ENCODE measurements at regions not wholly inside any gene's neighbourhood (a gene's known extent, or its start where the extent isn't known, plus 50 kb on each side); places are given as distances from the start of the nearest gene placed in this dataset.

GRCh38 chr7:156232931-156233705, 407.5 kb upstream of the RNF32 start:
- Mint-ChIP-seq H3K4me3 (no peak overlapping the region), H3K27ac (no peak overlapping the region), H3K4me1 (no peaks in the 10 kb centered on the region), H3K9me3 (no peaks in the 10 kb centered on the region), H3K36me3 (peaks cover 0 to 4% (median 0%) of the 10 kb centered on the region in 3 donors), H3K27me3 (no peaks in the 10 kb centered on the region)
- Histone ChIP-seq H3K36me3 (ENCODE audit: insufficient read depth, low read length) (no peaks in the 10 kb centered on the region), H3K9me3 (ENCODE audit: low read length) (no peaks in the 10 kb centered on the region), H3K4me3 (ENCODE audit: low read length) (no peak overlapping the region), H3K27ac (ENCODE audit: low read depth, low read length) (no peak overlapping the region), H3K4me1 (ENCODE audit: insufficient read depth, low read length) (no peaks in the 10 kb centered on the region), H3K27me3 (ENCODE audit: insufficient read depth, low read length, poor library complexity, severe bottlenecking) (no peaks in the 10 kb centered on the region)
- ChIA-PET POLR2A (no interaction called here), CTCF (no interaction called here)
- no peak for DNase-seq

- no peak for DNase-seq
- no peaks in the 10 kb centered on the region for H3K4me1 ChIP-seq (ENCODE audit: insufficient read depth, low read length)
Measured at GRCh38 chr7:156230576-156230975, 410.0 kb upstream of the RNF32 start.

GRCh38 chr7:156224833-156225225, 412.6 kb upstream of the SHH start:
- Histone ChIP-seq H3K27ac (ENCODE audit: low read depth, low read length) (no peak overlapping the region), H3K4me1 (ENCODE audit: insufficient read depth, low read length) (no peaks in the 10 kb centered on the region), H3K4me3 (ENCODE audit: low read length) (no peak overlapping the region), H3K27me3 (ENCODE audit: insufficient read depth, low read length, poor library complexity, severe bottlenecking) (no peaks in the 10 kb centered on the region), H3K9me3 (ENCODE audit: low read length) (no peaks in the 10 kb centered on the region), H3K36me3 (ENCODE audit: insufficient read depth, low read length) (no peaks in the 10 kb centered on the region)
- Mint-ChIP-seq H3K27ac (no peak overlapping the region), H3K9me3 (peaks cover 0 to 3% (median 0%) of the 10 kb centered on the region in 5 donors), H3K4me3 (no peak overlapping the region), H3K27me3 (peaks cover 3 to 5% of the 10 kb centered on the region in 2 donors), H3K4me1 (no peaks in the 10 kb centered on the region), H3K36me3 (no peaks in the 10 kb centered on the region)
- no peak for DNase-seq
- ChIA-PET POLR2A (no interaction called here), CTCF (no interaction called here)

More at GRCh38 chr7:156230576-156230975, 410.0 kb upstream of the RNF32 start:
- Histone ChIP-seq H3K36me3 (ENCODE audit: insufficient read depth, low read length) (no peaks in the 10 kb centered on the region), H3K27me3 (ENCODE audit: insufficient read depth, low read length, poor library complexity, severe bottlenecking) (no peaks in the 10 kb centered on the region), H3K9me3 (ENCODE audit: low read length) (no peaks in the 10 kb centered on the region), H3K4me3 (ENCODE audit: low read length) (no peak overlapping the region), H3K27ac (ENCODE audit: low read depth, low read length) (no peak overlapping the region)
- Mint-ChIP-seq H3K27me3 (no peaks in the 10 kb centered on the region), H3K9me3 (peaks cover 0 to 3% (median 0%) of the 10 kb centered on the region in 5 donors), H3K27ac (no peak overlapping the region), H3K4me3 (no peak overlapping the region), H3K36me3 (peaks cover 0 to under 1% (median 0%) of the 10 kb centered on the region in 3 donors), H3K4me1 (no peaks in the 10 kb centered on the region)
- ChIA-PET CTCF (no interaction called here), POLR2A (no interaction called here)

GRCh38 chr7:156223935-156224832, 411.9 kb upstream of the SHH start:
- Mint-ChIP-seq H3K4me1 (no peaks in the 10 kb centered on the region), H3K36me3 (no peaks in the 10 kb centered on the region), H3K9me3 (peaks cover 0 to 3% (median 0%) of the 10 kb centered on the region in 5 donors), H3K27me3 (peaks cover 3 to 6% of the 10 kb centered on the region in 2 donors), H3K4me3 (no peak overlapping the region), H3K27ac (no peak overlapping the region)
- H3K4me1 ChIP-seq (ENCODE audit: insufficient read depth, low read length): no peaks in the 10 kb centered on the region
- ChIA-PET CTCF (no interaction called here), POLR2A (no interaction called here)
- H3K9me3 ChIP-seq (ENCODE audit: low read length): no peaks in the 10 kb centered on the region
- no peak for DNase-seq
- H3K4me3 ChIP-seq (ENCODE audit: low read length): no peak overlapping the region
- H3K27me3 ChIP-seq (ENCODE audit: insufficient read depth, low read length, poor library complexity, severe bottlenecking): no peaks in the 10 kb centered on the region
- H3K36me3 ChIP-seq (ENCODE audit: insufficient read depth, low read length): no peaks in the 10 kb centered on the region
- no peak overlapping the region for H3K27ac ChIP-seq (ENCODE audit: low read depth, low read length)

- Mint-ChIP-seq H3K27ac (no peak overlapping the region), H3K4me1 (no peaks in the 10 kb centered on the region), H3K4me3 (no peak overlapping the region), H3K27me3 (peaks cover 3 to 6% of the 10 kb centered on the region in 2 donors), H3K9me3 (peaks cover 0 to 3% (median 0%) of the 10 kb centered on the region in 5 donors), H3K36me3 (no peaks in the 10 kb centered on the region)
- Histone ChIP-seq H3K9me3 (ENCODE audit: low read length) (no peaks in the 10 kb centered on the region), H3K27me3 (ENCODE audit: insufficient read depth, low read length, poor library complexity, severe bottlenecking) (no peaks in the 10 kb centered on the region), H3K4me3 (ENCODE audit: low read length) (no peak overlapping the region), H3K27ac (ENCODE audit: low read depth, low read length) (no peak overlapping the region), H3K4me1 (ENCODE audit: insufficient read depth, low read length) (no peaks in the 10 kb centered on the region), H3K36me3 (ENCODE audit: insufficient read depth, low read length) (no peaks in the 10 kb centered on the region)
- no peak for DNase-seq
- POLR2A ChIA-PET: no interaction called here
- CTCF ChIA-PET: no interaction called here
Measured at GRCh38 chr7:156222611-156223010, 410.3 kb upstream of the SHH start.

GRCh38 chr7:156222151-156222550, 409.9 kb upstream of the SHH start:
- no peak overlapping the region for H3K4me3 ChIP-seq (ENCODE audit: low read length)
- H3K36me3 Mint-ChIP-seq: no peaks in the 10 kb centered on the region

GRCh38 chr7:156220701-156221100, 408.4 kb upstream of the SHH start:
- Histone ChIP-seq H3K9me3 (ENCODE audit: low read length) (no peaks in the 10 kb centered on the region), H3K27me3 (ENCODE audit: insufficient read depth, low read length, poor library complexity, severe bottlenecking) (no peaks in the 10 kb centered on the region), H3K27ac (ENCODE audit: low read depth, low read length) (no peak overlapping the region), H3K4me3 (ENCODE audit: low read length) (no peak overlapping the region), H3K4me1 (ENCODE audit: insufficient read depth, low read length) (no peaks in the 10 kb centered on the region), H3K36me3 (ENCODE audit: insufficient read depth, low read length) (no peaks in the 10 kb centered on the region)
- Mint-ChIP-seq H3K27me3 (peaks cover 3 to 6% of the 10 kb centered on the region in 2 donors), H3K4me3 (no peak overlapping the region), H3K4me1 (no peaks in the 10 kb centered on the region), H3K36me3 (no peaks in the 10 kb centered on the region), H3K9me3 (peaks cover 0 to 1% (median 0%) of the 10 kb centered on the region in 5 donors), H3K27ac (peak overlapping the region in 1 of 8 donors; percentile 43)
- ChIA-PET CTCF (no interaction called here), POLR2A (no interaction called here)
- no peak for DNase-seq

More at GRCh38 chr7:156222151-156222550, 409.9 kb upstream of the SHH start:
- Mint-ChIP-seq H3K9me3 (peaks cover 0 to 3% (median 0%) of the 10 kb centered on the region in 5 donors), H3K27me3 (peaks cover 3 to 6% of the 10 kb centered on the region in 2 donors), H3K27ac (no peak overlapping the region), H3K4me3 (no peak overlapping the region), H3K4me1 (no peaks in the 10 kb centered on the region)
- ChIA-PET CTCF (no interaction called here), POLR2A (no interaction called here)
- no peak overlapping the region for H3K27ac ChIP-seq (ENCODE audit: low read depth, low read length)
- DNase-seq: no peak
- no peaks in the 10 kb centered on the region for H3K27me3 ChIP-seq (ENCODE audit: insufficient read depth, low read length, poor library complexity, severe bottlenecking)
- no peaks in the 10 kb centered on the region for H3K9me3 ChIP-seq (ENCODE audit: low read length)
- H3K36me3 ChIP-seq (ENCODE audit: insufficient read depth, low read length): no peaks in the 10 kb centered on the region
- H3K4me1 ChIP-seq (ENCODE audit: insufficient read depth, low read length): no peaks in the 10 kb centered on the region

GRCh38 chr7:156220078-156220605, 407.9 kb upstream of the SHH start:
- Mint-ChIP-seq H3K27me3 (peaks cover 3 to 6% of the 10 kb centered on the region in 2 donors), H3K4me3 (no peak overlapping the region), H3K9me3 (peaks cover 0 to 1% (median 0%) of the 10 kb centered on the region in 5 donors), H3K36me3 (no peaks in the 10 kb centered on the region), H3K4me1 (no peaks in the 10 kb centered on the region), H3K27ac (peak overlapping the region in 1 of 8 donors; percentile 43)
- Histone ChIP-seq H3K27ac (ENCODE audit: low read depth, low read length) (no peak overlapping the region), H3K9me3 (ENCODE audit: low read length) (no peaks in the 10 kb centered on the region), H3K27me3 (ENCODE audit: insufficient read depth, low read length, poor library complexity, severe bottlenecking) (no peaks in the 10 kb centered on the region), H3K4me1 (ENCODE audit: insufficient read depth, low read length) (no peaks in the 10 kb centered on the region), H3K4me3 (ENCODE audit: low read length) (no peak overlapping the region), H3K36me3 (ENCODE audit: insufficient read depth, low read length) (no peaks in the 10 kb centered on the region)
- CTCF ChIA-PET: no interaction called here
- DNase-seq: no peak
- POLR2A ChIA-PET: no interaction called here

All from CD8-positive, alpha-beta memory T cell (primary cell).